K562 (cell line): ENCODE measurements at regions not wholly inside any gene's neighbourhood (a gene's known extent, or its start where the extent isn't known, plus 50 kb on each side); places are given as distances from the start of the nearest gene placed in this dataset.

ENCODE experiments used
- ATAC-seq: fragments of 200-7000 bp; cut with Tn5 transposase; 3 replicates; pipeline ENCODE4 v1.9.1; 2020; ENCODE audit warnings: moderate library complexity
- BruUV-seq: library from RNA; stranded (reverse); fragments of 400-500 nt; replicated peaks from 2 replicates; lab custom pipeline; 2021; lab: Mats Ljungman, UMichigan
- CTCF ChIA-PET: fragments of 300-600 bp; formaldehyde crosslinking; extraction: SDS; loops from one replicate; lab custom pipeline; 2021; ENCODE audit warnings: low intra/inter-chr PET ratio; lab: Yijun Ruan, JAX
- POLR2A ChIA-PET: fragments of 300-600, 350-650 bp; sonication (Branson Sonifier 250); formaldehyde crosslinking; extraction: SDS; loops from one replicate; lab custom pipeline; 2021; ENCODE audit warnings: antibody characterized with exemption, inconsistent platforms; lab: Yijun Ruan, JAX
- DNase-seq, 4 experiments: peaks; one replicate each; pipeline versions ENCODE4 v3.0.0 to v3.0.0-alpha.2; 2011 to 2018; ENCODE audit warnings: low spot score in 3 of 4, mixed read lengths in 3 of 4; ENCODE audit errors: extremely low read depth in 1 of 4
- FAIRE-seq: peaks from 2 replicates; lab custom pipeline; 2011; peaks lifted over from hg19 to GRCh38; lab: Jason Lieb, UNC
- H2AFZ ChIP-seq: 2 replicates; pipeline ENCODE4 v1.6.0; 2011; ENCODE audit warnings: low read depth, low read length, control low read depth, inconsistent platforms
- H3K27ac ChIP-seq: fragments of 200-600 bp; 3 replicates; pipeline ENCODE4 v1.8.0; 2011; ENCODE audit warnings: low read depth, mild to moderate bottlenecking, control low read depth, inconsistent platforms, low read length, moderate library complexity, mixed read lengths; ENCODE audit errors: extremely low read depth
- H3K27me3 ChIP-seq, 2 experiments: fragments of 300-600 bp in 1 of 2; 2 replicates in 1 of 2; 3 replicates in 1 of 2; pipeline versions ENCODE4 v1.6.0 to v1.8.0; 2011; ENCODE audit warnings: inconsistent platforms in 2 of 2, low read length in 2 of 2, mild to moderate bottlenecking in 1 of 2, mixed read lengths in 1 of 2, moderate library complexity in 1 of 2; ENCODE audit not compliant: control insufficient read depth in 2 of 2, insufficient read depth in 2 of 2
- H3K36me3 ChIP-seq: fragments of 300-600 bp; 3 replicates; pipeline ENCODE4 v1.8.0; 2011; ENCODE audit warnings: mild to moderate bottlenecking, low read length, inconsistent platforms; ENCODE audit not compliant: control insufficient read depth, insufficient read depth
- H3K4me1 ChIP-seq, 2 experiments: fragments of 200-600 bp in 1 of 2; replicated peaks in 1 of 2; 2 replicates in 1 of 2; 3 replicates in 1 of 2; pipeline versions ENCODE4 v1.5.1 to v1.8.0; 2011; ENCODE audit warnings: inconsistent platforms in 2 of 2, low read length in 2 of 2, mild to moderate bottlenecking in 1 of 2, mixed read lengths in 1 of 2, moderate library complexity in 1 of 2; ENCODE audit not compliant: control insufficient read depth in 2 of 2, insufficient read depth in 2 of 2
- H3K4me2 ChIP-seq: 2 replicates; pipeline ENCODE4 v1.6.1; 2011; ENCODE audit warnings: low read length, control low read depth, inconsistent platforms, mixed read lengths; ENCODE audit not compliant: insufficient read depth
- H3K4me3 ChIP-seq: fragments of 200-600 bp; sonication (generic), shearing (Covaris generic); 2 replicates; pipeline ENCODE4 v1.5.1; 2016; ENCODE audit warnings: control low read depth, inconsistent platforms
- H3K79me2 ChIP-seq: fragments of 200-600 bp; 3 replicates; pipeline ENCODE4 v1.8.0; 2011; ENCODE audit warnings: low read length, inconsistent platforms; ENCODE audit not compliant: control insufficient read depth, insufficient read depth
- H3K9ac ChIP-seq, 2 experiments: 2 replicates each; pipeline versions ENCODE4 v1.6.0 to v1.6.1; 2011; ENCODE audit warnings: low read depth in 2 of 2, low read length in 2 of 2, control low read depth in 1 of 2, inconsistent platforms in 1 of 2, mild to moderate bottlenecking in 1 of 2, mixed read lengths in 1 of 2; ENCODE audit not compliant: insufficient read depth in 1 of 2
- H3K9me1 ChIP-seq: one replicate; pipeline ENCODE4 v1.6.0; 2011; ENCODE audit warnings: inconsistent platforms, mild to moderate bottlenecking, low read length, moderate library complexity; ENCODE audit not compliant: control insufficient read depth, insufficient read depth
- H3K9me3 ChIP-seq: replicated peaks from 2 replicates; pipeline ENCODE4 v1.5.1; 2011; ENCODE audit warnings: low read depth, low read length, inconsistent platforms; ENCODE audit not compliant: control insufficient read depth, insufficient read depth
- H4K20me1 ChIP-seq: replicated peaks from 2 replicates; pipeline ENCODE4 v1.6.1; 2011; ENCODE audit warnings: low read length, inconsistent platforms, mixed read lengths; ENCODE audit not compliant: control insufficient read depth, insufficient read depth
- BHLHE40 ChIP-seq: IDR thresholded peaks from 2 replicates; pipeline ENCODE4 v1.6.1; 2011; ENCODE audit warnings: low read length, improper control_type of control experiment
- BRD9 ChIP-seq: fragments of 450-650 bp; IDR thresholded peaks from 2 replicates; pipeline ENCODE4 v1.6.1; 2018; ENCODE audit warnings: low read depth; ENCODE audit not compliant: partially characterized antibody
- CBX5 ChIP-seq: IDR thresholded peaks from 2 replicates; pipeline ENCODE4 v1.6.1; 2014; ENCODE audit warnings: low read depth, borderline replicate concordance
- CTCF ChIP-seq, 3 experiments: IDR thresholded peaks in 2 of 3; conservative IDR thresholded peaks in 1 of 3; 2 replicates each; pipeline ENCODE4 v1.5.1; 2011 to 2012; ENCODE audit warnings: low read length in 3 of 3, mild to moderate bottlenecking in 3 of 3, control low read depth in 2 of 3, improper control_type of control experiment in 1 of 3, inconsistent platforms in 1 of 3, low read depth in 1 of 3, mixed read lengths in 1 of 3, moderate library complexity in 1 of 3; ENCODE audit not compliant: insufficient read depth in 2 of 3
- HMGXB4 ChIP-seq: sonication (generic); formaldehyde crosslinking; IDR thresholded peaks from 2 replicates; pipeline ENCODE4 v1.8.1; 2023; ENCODE audit warnings: mild to moderate bottlenecking, missing genetic modification reagents
- KAT2B ChIP-seq: IDR thresholded peaks from one replicate; pipeline ENCODE4 v1.6.1; 2012; ENCODE audit warnings: low read depth, mild to moderate bottlenecking, control low read depth, inconsistent platforms, low read length, moderate library complexity
- MCM5 ChIP-seq: fragments of 450-650 bp; IDR thresholded peaks from 2 replicates; pipeline ENCODE4 v1.6.1; 2016; ENCODE audit warnings: low read depth
- NELFE ChIP-seq: IDR thresholded peaks from 2 replicates; pipeline ENCODE4 v1.6.1; 2011; ENCODE audit warnings: mild to moderate bottlenecking; ENCODE audit not compliant: insufficient read depth, insufficient read length
- NR0B1 ChIP-seq: fragments of 450-650 bp; IDR thresholded peaks from one replicate; pipeline ENCODE4 v1.6.1; 2018; ENCODE audit warnings: mild to moderate bottlenecking, moderate library complexity; ENCODE audit not compliant: partially characterized antibody
- POU5F1 ChIP-seq: fragments of 150-350 bp; IDR thresholded peaks from 2 replicates; pipeline ENCODE4 v1.6.1; 2014; ENCODE audit warnings: borderline replicate concordance, low read length, low read depth, mild to moderate bottlenecking; ENCODE audit not compliant: partially characterized antibody
- PRPF4 ChIP-seq: fragments of 200-400 bp; formaldehyde crosslinking; IDR thresholded peaks from one replicate; pipeline ENCODE4 v1.6.1; 2017; ENCODE audit warnings: low read length, low read depth, mild to moderate bottlenecking; ENCODE audit not compliant: insufficient read depth, poor library complexity, severe bottlenecking
- THAP12 ChIP-seq: fragments of 250-450 bp; sonication (Bioruptor Pico); IDR thresholded peaks from 2 replicates; pipeline ENCODE4 v1.9.0; 2021; ENCODE audit warnings: mild to moderate bottlenecking, inconsistent platforms
- ZFP30 ChIP-seq: fragments of 250-450 bp; sonication (Bioruptor Pico); IDR thresholded peaks from 2 replicates; pipeline ENCODE4 v1.8.0; 2022; ENCODE audit warnings: moderate library complexity, mild to moderate bottlenecking, inconsistent platforms, borderline replicate concordance
- ZNF431 ChIP-seq: sonication (generic); formaldehyde crosslinking; IDR thresholded peaks from 2 replicates; pipeline ENCODE4 v1.8.0; 2022; ENCODE audit warnings: mild to moderate bottlenecking, missing genetic modification reagents
- WGBS: fragments of 100-300 bp; shearing (Covaris generic); methylation state at CpG from one replicate; pipeline ENCODE4 v1.1.6; 2016; ENCODE audit warnings: low coverage, mixed read lengths; ENCODE audit not compliant: insufficient coverage; ENCODE audit errors: missing lambda C conversion rate; 5-methylcytosine and 5-hydroxymethylcytosine counted together
- in situ Hi-C: fragments of 300-500 bp; cut with MboI; formaldehyde crosslinking; loops from 4 replicates; pipeline ENCODE4 v1.15.0; 2018; ENCODE audit warnings: inconsistent platforms, mixed read lengths
- intact Hi-C: fragments of 100-400 bp; cut with micrococcal nuclease; formaldehyde crosslinking; loops from 2 replicates; pipeline ENCODE4 v1.14.2; 2022

- 3% methylated on average over 3 of the region's 3 CpGs for WGBS
- Histone ChIP-seq H2AFZ (no peak overlapping the region), H4K20me1 (no peaks in the 10 kb centered on the region), H3K27me3 (no peaks in the 10 kb centered on the region), H3K27ac (no peak overlapping the region), H3K4me3 (no peak overlapping the region), H3K4me2 (no peak overlapping the region), H3K4me1 (no peaks in the 10 kb centered on the region), H3K9me3 (no peaks in the 10 kb centered on the region; the same call in 1 of the 2 replicates), H3K79me2 (no peaks in the 10 kb centered on the region), H3K9me1 (no peaks in the 10 kb centered on the region), H3K9ac (no peak overlapping the region), H3K36me3 (no peaks in the 10 kb centered on the region)
- in situ Hi-C loops = no loop called here
- ATAC-seq (no peak), DNase-seq (no peak), FAIRE-seq (no peak)
- ChIA-PET CTCF (no interaction called here), POLR2A (no interaction called here)
- no TSS peak for BruUV-seq
- intact Hi-C loops = no loop called here
- TF ChIP-seq BRD9 (no peak), ZNF431 (no peak), CTCF (IDR thresholded peaks at IDR 0.05 in 2 of 3, conservative IDR thresholded peaks at IDR 0.05 in 1 of 3; ENCODE audit: insufficient read depth in 2 of 3, low read depth in 1 of 3, low read length in 3 of 3) (no peak), BHLHE40 (no peak), POU5F1 (no peak), MCM5 (no peak), HMGXB4 (no peak), THAP12 (CRISPR knock-in tag) (no peak), PRPF4 (no peak), NR0B1 (no peak), NELFE (no peak), CBX5 (no peak), KAT2B (no peak), ZFP30 (CRISPR knock-in tag) (no peak)
Observed at GRCh38 chr21:16205527-16205926, 475.7 kb downstream of the USP25 start.
